DMS53 treated with DMSO at 0.1 percent for 48 hours (cell line): ENCODE measurements at regions not wholly inside any gene's neighbourhood (a gene's known extent, or its start where the extent isn't known, plus 50 kb on each side); places are given as distances from the start of the nearest gene placed in this dataset.
"Not testable (repeated sequence)": the region's sequence is repeated elsewhere in the genome, so short reads cannot be mapped to it uniquely, and the experiment has no call there.

Experiments used
- DNase-seq: peaks from one replicate; lab custom pipeline; 2025; ENCODE audit not compliant: unreplicated experiment; lab: John Stamatoyannopoulos, UW

GRCh38 chr6:167707686-167708500 is 118.8 kb upstream of the AFDN start:
- no peak for DNase-seq

GRCh38 chr6:167708501-167709094 is 118.1 kb upstream of the AFDN start:
- no peak for DNase-seq

- no peak for DNase-seq
Observed at GRCh38 chr6:167709196-167709595, 117.5 kb upstream of the AFDN start.

- not testable (repeated sequence) for DNase-seq
Observed at GRCh38 chr6:167709776-167710336, 116.9 kb upstream of the AFDN start.

- no peak for DNase-seq
Observed at GRCh38 chr6:167710363-167710920, 116.3 kb upstream of the AFDN start.

GRCh38 chr6:167711211-167711610 is 115.5 kb upstream of the AFDN start:
- DNase-seq: no peak

GRCh38 chr6:167711768-167712730 is 114.7 kb upstream of the AFDN start:
- no peak for DNase-seq

GRCh38 chr6:167712731-167713475 is 113.8 kb upstream of the AFDN start:
- DNase-seq: no peak

GRCh38 chr6:167714152-167714551 is 112.6 kb upstream of the AFDN start:
- no peak for DNase-seq

GRCh38 chr6:167717455-167717854 is 109.3 kb upstream of the AFDN start:
- no peak for DNase-seq

- DNase-seq: no peak
Observed at GRCh38 chr6:167717867-167718266, 108.8 kb upstream of the AFDN start.

GRCh38 chr6:167719920-167720319 is 106.8 kb upstream of the AFDN start:
- no peak for DNase-seq

GRCh38 chr6:167720456-167721285 is 106.0 kb upstream of the AFDN start:
- no peak for DNase-seq

GRCh38 chr6:167721291-167721690 is 105.4 kb upstream of the AFDN start:
- no peak for DNase-seq

GRCh38 chr6:167722634-167723309 is 103.9 kb upstream of the AFDN start:
- no peak for DNase-seq

GRCh38 chr6:167726043-167726621 is 100.6 kb upstream of the AFDN start:
- DNase-seq: no peak

GRCh38 chr6:167730441-167730840 is 96.3 kb upstream of the AFDN start:
- no peak for DNase-seq

GRCh38 chr6:167731216-167731615 is 95.5 kb upstream of the AFDN start:
- DNase-seq: no peak
